GM21737 (cell line): ENCODE measurements at regions not wholly inside any gene's neighbourhood (a gene's known extent, or its start where the extent isn't known, plus 50 kb on each side); places are given as distances from the start of the nearest gene placed in this dataset.

ENCODE experiments used
- ATAC-seq: cut with Tn5 transposase; IDR thresholded peaks from one replicate; pipeline ENCODE4 v1.9.1; 2021; ENCODE audit warnings: mild to moderate bottlenecking, moderate library complexity; ENCODE audit not compliant: unreplicated experiment

GRCh38 chr21:15421441-15421881 is 308.3 kb upstream of the USP25 start:
- ATAC-seq: no peak

GRCh38 chr21:15421947-15422346 is 307.8 kb upstream of the USP25 start:
- no peak for ATAC-seq

- ATAC-seq: no peak
These were observed 307.0 kb upstream of the USP25 start for GRCh38 chr21:15422783-15423182.

- no peak for ATAC-seq
These were observed 305.9 kb upstream of the USP25 start for GRCh38 chr21:15423676-15424445.

GRCh38 chr21:15425049-15425448 is 304.7 kb upstream of the USP25 start:
- ATAC-seq: no peak

GRCh38 chr21:15430023-15430422 is 299.8 kb upstream of the USP25 start:
- ATAC-seq: no peak

GRCh38 chr21:15430577-15430976 is 299.2 kb upstream of the USP25 start:
- no peak for ATAC-seq

GRCh38 chr21:15431053-15431452 is 298.7 kb upstream of the USP25 start:
- no peak for ATAC-seq

- ATAC-seq: no peak
These were observed 296.7 kb upstream of the USP25 start for GRCh38 chr21:15433091-15433490.

- no peak for ATAC-seq
These were observed 295.4 kb upstream of the USP25 start for GRCh38 chr21:15434163-15434905.

- ATAC-seq: no peak
These were observed 293.8 kb upstream of the USP25 start for GRCh38 chr21:15436031-15436430.

GRCh38 chr21:15437883-15438282 is 291.9 kb upstream of the USP25 start:
- ATAC-seq: peak; percentile 73

GRCh38 chr21:15439726-15440125 is 290.1 kb upstream of the USP25 start:
- no peak for ATAC-seq

- no peak for ATAC-seq
These were observed 288.7 kb upstream of the USP25 start for GRCh38 chr21:15441060-15441493.

- no peak for ATAC-seq
These were observed 287.8 kb upstream of the USP25 start for GRCh38 chr21:15441992-15442391.

GRCh38 chr21:15442743-15443469 is 286.9 kb upstream of the USP25 start:
- ATAC-seq: no peak

- no peak for ATAC-seq
These were observed 286.1 kb upstream of the USP25 start for GRCh38 chr21:15443740-15444117.

GRCh38 chr21:15444118-15444960 is 285.4 kb upstream of the USP25 start:
- no peak for ATAC-seq

GRCh38 chr21:15445327-15445726 is 284.5 kb upstream of the USP25 start:
- ATAC-seq: peak; percentile 59

- no peak for ATAC-seq
These were observed 283.6 kb upstream of the USP25 start for GRCh38 chr21:15446223-15446622.

- no peak for ATAC-seq
These were observed 280.2 kb upstream of the USP25 start for GRCh38 chr21:15449556-15449955.
